ENCODE measurements at regions not wholly inside any gene's neighbourhood (a gene's known extent, or its start where the extent isn't known, plus 50 kb on each side); places are given as distances from the start of the nearest gene placed in this dataset.

DNA sequence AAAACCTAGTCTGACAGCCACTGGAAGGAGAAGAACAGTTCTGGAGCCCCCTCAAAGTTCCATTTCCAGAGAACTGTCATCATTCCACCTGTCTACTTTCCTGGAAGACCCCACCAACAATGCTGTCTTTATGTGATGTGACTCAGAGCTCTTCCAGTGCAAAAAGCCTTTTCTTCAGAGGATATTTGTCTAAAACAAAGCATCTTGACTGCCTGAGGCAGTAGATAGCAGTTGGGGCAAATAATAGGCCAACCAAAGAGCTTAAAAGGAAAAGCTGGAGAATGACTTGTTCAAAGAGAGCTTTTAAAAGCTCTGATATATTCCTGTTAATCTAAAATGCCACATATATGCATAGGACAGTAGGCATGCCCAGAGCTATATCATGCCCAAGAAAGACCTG is 62.6 kb downstream of the MIS18A start:
- DNase-seq = no peak
- no peak overlapping the region for H3K4me3 ChIP-seq (ENCODE audit: low read length)
- no peaks in the 10 kb centered on the region for H3K9me2 ChIP-seq (replicated peaks; ENCODE audit: insufficient read depth, low read length)
- H3K27ac ChIP-seq (ENCODE audit: low read length) = no peak overlapping the region
- H2AFZ ChIP-seq (ENCODE audit: low read length) = no peak overlapping the region
- H3K4me2 ChIP-seq (ENCODE audit: low read depth, low read length) = no peak overlapping the region
- no peaks in the 10 kb centered on the region for H3K9me3 ChIP-seq (replicated peaks; ENCODE audit: insufficient read depth, low read length)
- H3K79me2 ChIP-seq (ENCODE audit: low read length) = no peaks in the 10 kb centered on the region
- H3F3A ChIP-seq (ENCODE audit: insufficient read depth, low read length) = no peaks in the 10 kb centered on the region
- no peak overlapping the region for H3K9ac ChIP-seq (ENCODE audit: low read length)
- no peaks in the 10 kb centered on the region for H3K4me1 ChIP-seq (ENCODE audit: low read length)
- H3K27me3 ChIP-seq (replicated peaks; ENCODE audit: insufficient read depth, low read length) = no peaks in the 10 kb centered on the region
- no peaks in the 10 kb centered on the region for H4K20me1 ChIP-seq (ENCODE audit: insufficient read depth, low read length)
- TF ChIP-seq, protein P1, sequence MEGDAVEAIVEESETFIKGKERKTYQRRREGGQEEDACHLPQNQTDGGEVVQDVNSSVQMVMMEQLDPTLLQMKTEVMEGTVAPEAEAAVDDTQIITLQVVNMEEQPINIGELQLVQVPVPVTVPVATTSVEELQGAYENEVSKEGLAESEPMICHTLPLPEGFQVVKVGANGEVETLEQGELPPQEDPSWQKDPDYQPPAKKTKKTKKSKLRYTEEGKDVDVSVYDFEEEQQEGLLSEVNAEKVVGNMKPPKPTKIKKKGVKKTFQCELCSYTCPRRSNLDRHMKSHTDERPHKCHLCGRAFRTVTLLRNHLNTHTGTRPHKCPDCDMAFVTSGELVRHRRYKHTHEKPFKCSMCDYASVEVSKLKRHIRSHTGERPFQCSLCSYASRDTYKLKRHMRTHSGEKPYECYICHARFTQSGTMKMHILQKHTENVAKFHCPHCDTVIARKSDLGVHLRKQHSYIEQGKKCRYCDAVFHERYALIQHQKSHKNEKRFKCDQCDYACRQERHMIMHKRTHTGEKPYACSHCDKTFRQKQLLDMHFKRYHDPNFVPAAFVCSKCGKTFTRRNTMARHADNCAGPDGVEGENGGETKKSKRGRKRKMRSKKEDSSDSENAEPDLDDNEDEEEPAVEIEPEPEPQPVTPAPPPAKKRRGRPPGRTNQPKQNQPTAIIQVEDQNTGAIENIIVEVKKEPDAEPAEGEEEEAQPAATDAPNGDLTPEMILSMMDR (IDR thresholded peaks at IDR 0.05; ENCODE audit: low read length) = no peak
- H3K36me3 ChIP-seq (replicated peaks; ENCODE audit: insufficient read depth, low read length) = no peaks in the 10 kb centered on the region

- no peaks in the 10 kb centered on the region for H4K20me1 ChIP-seq (ENCODE audit: insufficient read depth, low read length)
- H3K36me3 ChIP-seq (replicated peaks; ENCODE audit: insufficient read depth, low read length) = no peaks in the 10 kb centered on the region
- H3F3A ChIP-seq (ENCODE audit: insufficient read depth, low read length) = no peaks in the 10 kb centered on the region
- H3K27ac ChIP-seq (ENCODE audit: low read length) = no peak overlapping the region
- H3K9me3 ChIP-seq (replicated peaks; ENCODE audit: insufficient read depth, low read length) = no peaks in the 10 kb centered on the region
- no peak overlapping the region for H3K4me2 ChIP-seq (ENCODE audit: low read depth, low read length)
- H3K9me2 ChIP-seq (replicated peaks; ENCODE audit: insufficient read depth, low read length) = no peaks in the 10 kb centered on the region
- no peak for DNase-seq
- H3K9ac ChIP-seq (ENCODE audit: low read length) = no peak overlapping the region
- H3K27me3 ChIP-seq (replicated peaks; ENCODE audit: insufficient read depth, low read length) = no peaks in the 10 kb centered on the region
- H2AFZ ChIP-seq (ENCODE audit: low read length) = no peak overlapping the region
- TF ChIP-seq EZH2 (optimal IDR thresholded peaks at IDR 0.05; ENCODE audit: low read depth, low read length) (no peak), EZH2phosphoT487 (IDR thresholded peaks at IDR 0.05; ENCODE audit: low read length) (no peak)
- TF ChIP-seq, protein P1 (IDR thresholded peaks at IDR 0.05; ENCODE audit: low read length) = no peak
- no peaks in the 10 kb centered on the region for H3K79me2 ChIP-seq (ENCODE audit: low read length)
- no peak overlapping the region for H3K4me3 ChIP-seq (ENCODE audit: low read length)
- H3K4me1 ChIP-seq (ENCODE audit: low read length) = no peaks in the 10 kb centered on the region
Measured at GRCh38 chr21:32215306-32215685, 63.6 kb downstream of the MIS18A start.

- Histone ChIP-seq H3K9ac (ENCODE audit: low read length) (no peak overlapping the region), H3K79me2 (ENCODE audit: low read length) (no peaks in the 10 kb centered on the region), H3K9me2 (replicated peaks; ENCODE audit: insufficient read depth, low read length) (no peaks in the 10 kb centered on the region), H3K27ac (ENCODE audit: low read length) (no peak overlapping the region), H3K4me2 (ENCODE audit: low read depth, low read length) (no peak overlapping the region), H3F3A (ENCODE audit: insufficient read depth, low read length) (no peaks in the 10 kb centered on the region), H3K27me3 (replicated peaks; ENCODE audit: insufficient read depth, low read length) (no peaks in the 10 kb centered on the region), H2AFZ (ENCODE audit: low read length) (no peak overlapping the region), H3K36me3 (replicated peaks; ENCODE audit: insufficient read depth, low read length) (no peaks in the 10 kb centered on the region), H3K9me3 (replicated peaks; ENCODE audit: insufficient read depth, low read length) (no peaks in the 10 kb centered on the region), H4K20me1 (ENCODE audit: insufficient read depth, low read length) (no peaks in the 10 kb centered on the region), H3K4me3 (ENCODE audit: low read length) (no peak overlapping the region), H3K4me1 (ENCODE audit: low read length) (no peaks in the 10 kb centered on the region)
- no peak for DNase-seq
- no peak for TF ChIP-seq EZH2phosphoT487 (IDR thresholded peaks at IDR 0.05; ENCODE audit: low read length)
- no peak for TF ChIP-seq EZH2 (optimal IDR thresholded peaks at IDR 0.05; ENCODE audit: low read depth, low read length)
- TF ChIP-seq, protein P1 (IDR thresholded peaks at IDR 0.05; ENCODE audit: low read length) = no peak
Measured at GRCh38 chr21:32214654-32215305, 64.1 kb downstream of the MIS18A start.

Measured in MM.1S (cell line).